ENCODE measurements at regions not wholly inside any gene's neighbourhood (a gene's known extent, or its start where the extent isn't known, plus 50 kb on each side); places are given as distances from the start of the nearest gene placed in this dataset.

GRCh38 chr3:4060603-4061002 lies 242.6 kb upstream of the SETMAR start:
- H3K79me1 ChIP-seq (ENCODE audit: low read depth in 1 of 2, low read length in 2 of 2), result no peaks in the 10 kb centered on the region
- no peak overlapping the region for H2AK5ac ChIP-seq (ENCODE audit: low read depth, low read length)
- H3K14ac ChIP-seq (replicated peaks; ENCODE audit: low read depth, low read length), result no peak overlapping the region
- ChIA-PET POLR2A (ENCODE audit: unreplicated experiment) (no interaction called here), CTCF (no interaction called here)
- no peak for DNase-seq
- no peak overlapping the region for H3K56ac ChIP-seq (ENCODE audit: extremely low read depth, insufficient read depth, low read length)
- no peak overlapping the region for H4K8ac ChIP-seq (ENCODE audit: low read depth in 2 of 2, low read length in 2 of 2)
- no peak overlapping the region for H2AK9ac ChIP-seq (replicated peaks; ENCODE audit: low read depth, low read length, poor library complexity)
- H3K4me2 ChIP-seq (ENCODE audit: low read depth, low read length), result no peak overlapping the region
- H3K4me3 ChIP-seq (ENCODE audit: insufficient read depth, low read depth, low read length), result no peak overlapping the region
- no peaks in the 10 kb centered on the region for H3K4me1 ChIP-seq (ENCODE audit: control insufficient read depth, insufficient read depth, low read length)
- H3K36me3 ChIP-seq (ENCODE audit: control insufficient read depth, insufficient read depth, low read length), result no peaks in the 10 kb centered on the region
- ATAC-seq (ENCODE audit: low read depth), result no peak
- H3K27me3 ChIP-seq (ENCODE audit: control insufficient read depth, insufficient read depth, low read length), result no peaks in the 10 kb centered on the region
- H3K23ac ChIP-seq (ENCODE audit: low read depth, low read length), result no peak overlapping the region
- H3K27ac ChIP-seq (ENCODE audit: insufficient read depth, low read length), result no peak overlapping the region
- H2BK5ac ChIP-seq (ENCODE audit: low read depth, low read length, poor library complexity, severe bottlenecking), result no peak overlapping the region
- no CpG with 5 or more reads among the region's 1 CpG for WGBS, 2 experiments (ENCODE audit: extremely low coverage in 2 of 2, insufficient read length in 1 of 2)
- peaks cover 15% of the 10 kb centered on the region for H3K9me3 ChIP-seq (ENCODE audit: control insufficient read depth, insufficient read depth, low read length)
- H3K9me1 ChIP-seq (ENCODE audit: insufficient read depth, low read length), result no peaks in the 10 kb centered on the region
- no peak overlapping the region for H2BK120ac ChIP-seq (ENCODE audit: low read depth, low read length)
- H3K9ac ChIP-seq (ENCODE audit: low read depth, low read length), result no peak overlapping the region
- dilution Hi-C loops (cut with HindIII; ENCODE audit: low sequenced_read_pairs, unreplicated experiment), result no loop called here
- H2BK20ac ChIP-seq (ENCODE audit: low read depth, low read length), result no peak overlapping the region
- BruUV-seq (replicated peaks), result no TSS peak
- H4K5ac ChIP-seq (ENCODE audit: low read depth, low read length), result no peak overlapping the region
- no peak overlapping the region for H2AFZ ChIP-seq (replicated peaks; ENCODE audit: low read length, poor library complexity)
- H4K20me1 ChIP-seq (ENCODE audit: insufficient read depth, low read length), result no peaks in the 10 kb centered on the region
- no peak overlapping the region for H4K91ac ChIP-seq (ENCODE audit: insufficient read depth, low read depth, low read length)
- no peak overlapping the region for H3K18ac ChIP-seq (ENCODE audit: low read depth, low read length)
- TF ChIP-seq RCOR1 (IDR thresholded peaks at IDR 0.05; ENCODE audit: insufficient replicate concordance, low read length), result no peak
- no peak for TF ChIP-seq RFX5 (IDR thresholded peaks at IDR 0.05; ENCODE audit: low read depth, low read length)
- TF ChIP-seq NFE2L2 (IDR thresholded peaks at IDR 0.05; ENCODE audit: low read depth, low read length), result no peak
- TF ChIP-seq SMC3 (IDR thresholded peaks at IDR 0.05; ENCODE audit: low read depth, low read length), result no peak
- no peak for TF ChIP-seq MAFK (IDR thresholded peaks at IDR 0.05; ENCODE audit: low read depth, low read length)
- intact Hi-C loops (cut with micrococcal nuclease), result no loop called here
- H3K4ac ChIP-seq (ENCODE audit: low read depth, low read length), result no peak overlapping the region
- no peak overlapping the region for H2BK15ac ChIP-seq (ENCODE audit: low read depth, low read length)
- in situ Hi-C loops (cut with MboI; ENCODE audit: low sequenced_read_pairs), result no loop called here

Measured in IMR-90 (cell line).